HK-2 (cell line): ENCODE measurements at regions not wholly inside any gene's neighbourhood (a gene's known extent, or its start where the extent isn't known, plus 50 kb on each side); places are given as distances from the start of the nearest gene placed in this dataset.
"Not testable (repeated sequence)": the region's sequence is repeated elsewhere in the genome, so short reads cannot be mapped to it uniquely, and the experiment has no call there.

Source experiments
- DNase-seq: peaks from one replicate; pipeline ENCODE4 v3.0.0-alpha.2; 2018; ENCODE audit not compliant: unreplicated experiment

GRCh38 chr22:25488244-25489020 lies 76.0 kb upstream of the GRK3 start:
- DNase-seq, result peak; percentile 76

GRCh38 chr22:25489947-25490346 lies 74.5 kb upstream of the GRK3 start:
- DNase-seq, result no peak

GRCh38 chr22:25490896-25491295 lies 73.6 kb upstream of the GRK3 start:
- DNase-seq, result no peak

- DNase-seq, result no peak
Observed at GRCh38 chr22:25492162-25492561, 72.3 kb upstream of the GRK3 start.

- no peak for DNase-seq
Observed at GRCh38 chr22:25492841-25493734, 71.4 kb upstream of the GRK3 start.

GRCh38 chr22:25493794-25494193 lies 70.7 kb upstream of the GRK3 start:
- DNase-seq, result no peak

- no peak for DNase-seq
Observed at GRCh38 chr22:25494774-25495173, 69.7 kb upstream of the GRK3 start.

- DNase-seq, result no peak
Observed at GRCh38 chr22:25495285-25495684, 69.2 kb upstream of the GRK3 start.

- DNase-seq, result no peak
Observed at GRCh38 chr22:25496396-25497064, 67.9 kb upstream of the GRK3 start.

GRCh38 chr22:25497181-25497641 lies 67.3 kb upstream of the GRK3 start:
- DNase-seq, result peak; percentile 11

- no peak for DNase-seq
Observed at GRCh38 chr22:25497716-25498115, 66.8 kb upstream of the GRK3 start.

- DNase-seq, result not testable (repeated sequence)
Observed at GRCh38 chr22:25500671-25501070, 63.8 kb upstream of the GRK3 start.

- not testable (repeated sequence) for DNase-seq
Observed at GRCh38 chr22:25504017-25504416, 60.5 kb upstream of the GRK3 start.

- no peak for DNase-seq
Observed at GRCh38 chr22:25508161-25508560, 56.3 kb upstream of the GRK3 start.

- no peak for DNase-seq
Observed at GRCh38 chr22:25508761-25509321, 55.6 kb upstream of the GRK3 start.

- DNase-seq, result no peak
Observed at GRCh38 chr22:25509374-25509791, 55.1 kb upstream of the GRK3 start.

GRCh38 chr22:25510876-25511275 lies 53.6 kb upstream of the GRK3 start:
- no peak for DNase-seq

GRCh38 chr22:25511725-25512124 lies 52.8 kb upstream of the GRK3 start:
- DNase-seq, result no peak

GRCh38 chr22:25514436-25515180 lies 49.9 kb upstream of the GRK3 start:
- peak; percentile 1 for DNase-seq
